ENCODE measurements at regions not wholly inside any gene's neighbourhood (a gene's known extent, or its start where the extent isn't known, plus 50 kb on each side); places are given as distances from the start of the nearest gene placed in this dataset.

DNA sequence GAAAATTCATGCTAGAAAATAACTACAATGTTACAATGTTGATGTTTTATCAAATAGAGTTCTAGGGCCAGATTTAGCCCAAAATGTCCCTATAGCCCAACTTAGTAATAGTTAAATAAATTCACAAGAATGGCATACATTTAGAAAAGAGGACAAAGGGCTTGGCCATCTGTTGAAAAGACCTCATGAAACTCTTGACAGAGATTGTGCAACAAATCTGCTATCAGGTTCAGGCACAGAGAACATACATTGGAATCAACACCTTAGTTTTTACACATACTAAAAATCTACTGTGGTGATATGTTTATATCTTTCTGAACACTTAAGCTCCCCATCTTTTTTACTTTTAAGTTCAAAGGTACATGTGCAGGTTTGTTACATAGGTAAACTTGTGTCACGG is 298.3 kb upstream of the DACH1 start:
- DNase-seq (ENCODE audit: low read depth) = no peak

DNA sequence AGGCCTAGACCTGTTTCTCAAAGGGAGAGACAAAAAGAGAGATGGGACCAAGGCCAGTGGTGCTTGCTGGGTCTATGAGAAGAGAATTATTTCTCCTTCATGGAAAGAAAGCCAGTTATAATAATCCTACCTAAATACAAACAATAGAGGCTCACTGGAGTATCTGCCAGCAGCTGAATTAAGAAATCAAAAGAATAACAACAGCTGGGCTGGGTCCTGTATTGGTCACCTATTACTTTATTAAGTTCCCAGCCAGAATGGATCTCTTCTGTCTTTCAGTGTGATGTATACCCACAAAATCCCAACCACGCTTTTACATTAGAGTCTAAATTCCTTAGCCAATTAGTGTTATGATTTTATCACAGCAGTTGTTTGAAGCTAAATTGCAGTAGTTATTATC is 297.8 kb upstream of the DACH1 start:
- DNase-seq (ENCODE audit: low read depth) = no peak

DNA sequence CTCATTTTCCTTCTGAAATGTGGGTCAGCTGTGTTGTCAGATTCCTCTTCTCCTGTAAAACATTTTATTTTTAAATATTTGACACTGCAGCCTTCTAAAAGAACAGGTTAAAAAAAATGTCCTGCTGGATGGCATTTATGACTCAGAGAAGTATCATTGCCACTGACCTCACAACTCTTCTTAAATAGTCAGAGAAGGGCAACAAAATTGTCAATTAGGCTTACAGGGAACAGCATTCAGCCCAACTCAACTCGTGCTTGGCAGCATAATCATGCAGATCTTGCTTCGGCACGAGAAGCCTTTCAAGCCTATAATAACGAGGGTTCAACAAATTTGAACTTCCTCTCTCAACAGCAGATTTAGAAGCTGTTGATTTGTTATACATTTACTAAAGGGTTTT is 296.7 kb upstream of the DACH1 start:
- no peak for DNase-seq (ENCODE audit: low read depth)

DNA sequence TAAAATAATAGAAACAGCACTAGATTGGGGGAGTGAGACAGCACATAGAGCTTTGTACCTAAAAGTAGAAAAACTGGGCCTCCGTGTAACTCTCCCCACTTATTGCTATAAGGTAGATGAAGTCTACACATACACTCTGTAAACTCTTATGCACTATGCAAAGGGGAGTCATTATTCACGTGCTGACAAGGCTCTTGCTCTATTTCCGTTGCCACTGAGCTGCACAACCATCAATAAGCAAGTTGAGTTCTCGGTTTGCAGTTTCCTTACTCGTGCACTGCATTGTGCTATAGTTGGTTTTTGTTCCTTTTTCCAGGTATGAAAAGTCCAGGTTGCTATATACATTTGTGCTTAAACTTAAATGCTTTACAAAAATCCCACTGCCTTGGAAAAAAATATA is 294.0 kb upstream of the DACH1 start:
- no peak for DNase-seq (ENCODE audit: low read depth)

DNA sequence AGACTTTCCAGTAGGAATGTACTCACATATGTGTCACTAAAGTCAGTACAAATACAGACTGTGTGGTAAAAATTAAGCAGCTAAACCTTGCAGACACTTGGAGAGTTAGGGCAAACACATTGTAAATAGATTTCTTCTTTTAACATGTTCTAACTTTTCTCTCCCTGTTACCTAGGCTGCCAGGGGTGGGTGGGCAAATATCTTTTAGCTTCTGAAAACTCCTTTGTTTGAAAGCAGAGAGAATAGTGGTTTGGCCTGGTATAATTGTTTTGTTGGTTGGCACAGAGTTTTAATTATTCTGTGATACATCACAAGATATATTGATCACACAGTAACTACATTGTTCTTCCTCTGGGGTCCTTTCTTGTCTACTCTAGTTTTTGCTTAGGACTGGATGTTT is 289.8 kb upstream of the DACH1 start:
- DNase-seq (ENCODE audit: low read depth) = no peak

DNA sequence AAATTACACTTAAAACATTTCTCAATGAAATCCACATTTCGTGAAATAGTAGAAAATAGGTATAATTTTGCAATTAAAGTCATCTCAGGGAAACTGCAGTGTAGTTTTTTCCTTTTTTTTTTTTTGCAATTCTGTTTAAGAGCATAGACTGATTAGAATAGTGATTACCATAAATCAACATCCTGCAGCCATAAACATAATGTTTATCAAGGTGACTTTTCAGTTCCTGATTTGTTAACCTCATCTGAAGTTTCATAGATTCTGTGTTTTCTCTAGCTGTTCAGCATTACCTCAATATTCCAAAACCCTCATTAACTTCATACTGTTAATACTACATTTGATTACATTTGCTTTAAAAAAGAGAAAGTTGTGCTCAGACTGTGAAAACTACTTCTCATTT is 286.3 kb upstream of the DACH1 start:
- DNase-seq (ENCODE audit: low read depth) = no peak

DNA sequence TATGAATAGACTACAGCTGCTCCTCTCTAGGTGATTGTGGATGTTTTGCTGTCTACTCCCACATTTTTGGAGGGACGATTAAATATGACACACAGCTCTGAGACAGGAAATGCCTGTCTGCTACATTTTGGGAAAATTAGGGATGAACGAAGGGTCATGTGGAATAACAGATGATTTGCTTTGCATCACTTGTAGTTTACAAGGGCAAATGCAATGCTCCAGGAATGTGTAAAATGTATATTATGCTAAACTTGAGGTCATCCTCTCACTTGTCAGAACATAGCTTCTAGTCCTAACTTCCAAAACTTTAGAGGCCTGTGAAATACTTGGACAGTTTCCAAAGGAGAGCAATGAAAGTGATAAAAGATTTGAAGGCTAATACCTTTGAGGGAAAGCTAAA is 284.2 kb upstream of the DACH1 start:
- no peak for DNase-seq (ENCODE audit: low read depth)

DNA sequence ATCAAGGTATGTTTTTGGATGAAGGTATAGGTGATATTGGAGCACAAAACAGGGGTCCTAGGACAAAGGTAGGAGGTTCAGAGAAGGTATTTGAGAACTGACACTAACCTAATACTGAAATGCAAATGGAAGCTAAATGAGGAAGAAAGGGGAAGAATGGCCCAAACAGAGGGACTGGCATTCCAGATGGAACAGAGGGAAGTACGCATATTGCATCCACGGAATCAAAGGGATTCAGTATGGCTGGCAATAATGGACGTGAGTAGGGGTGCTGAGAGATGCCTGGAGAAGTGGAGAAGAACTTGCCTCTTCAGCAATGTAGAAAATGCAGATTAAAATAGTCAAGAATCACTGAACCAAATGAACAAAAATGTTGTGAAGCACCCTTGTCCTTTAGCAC is 283.5 kb upstream of the DACH1 start:
- DNase-seq (ENCODE audit: low read depth) = no peak

DNA sequence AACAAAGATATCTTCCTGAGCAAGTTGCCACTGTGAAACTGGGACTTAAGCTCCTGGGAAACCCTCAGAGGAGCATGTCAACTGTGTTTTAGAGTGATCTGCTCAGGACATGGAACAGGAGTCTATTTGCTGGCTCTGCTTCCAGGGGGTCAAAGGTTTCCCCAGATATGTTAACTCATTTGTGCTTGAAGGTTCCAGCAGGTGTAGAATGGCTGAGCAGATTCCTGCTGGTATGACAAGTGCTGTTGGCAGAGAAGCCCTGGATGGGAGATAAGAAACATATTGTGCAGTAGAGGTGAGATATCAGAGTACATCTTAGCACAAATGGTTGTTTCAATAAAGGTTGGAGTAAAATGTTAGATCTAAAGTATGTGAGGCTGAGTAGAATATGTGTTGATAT is 282.7 kb upstream of the DACH1 start:
- no peak for DNase-seq (ENCODE audit: low read depth)

DNA sequence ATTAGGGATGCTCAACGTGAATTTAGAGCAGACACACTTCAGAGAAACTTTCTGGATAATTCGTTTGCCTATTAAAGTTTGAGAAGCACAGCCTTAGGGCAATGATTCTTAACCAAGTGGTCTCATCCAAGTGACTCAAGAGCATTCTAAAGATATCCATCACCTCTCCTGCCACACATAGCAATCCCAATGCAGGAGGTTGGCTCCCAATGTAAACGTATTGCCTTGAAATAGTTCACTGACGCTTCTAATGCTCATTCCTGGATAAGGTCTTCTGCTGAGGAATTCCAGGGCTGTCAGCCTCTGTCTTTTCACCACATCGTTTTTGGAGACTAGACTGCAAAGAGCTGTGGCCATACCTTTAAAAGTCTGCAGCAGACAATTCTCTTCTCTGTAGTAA is 279.8 kb upstream of the DACH1 start:
- no peak for DNase-seq (ENCODE audit: low read depth)

DNA sequence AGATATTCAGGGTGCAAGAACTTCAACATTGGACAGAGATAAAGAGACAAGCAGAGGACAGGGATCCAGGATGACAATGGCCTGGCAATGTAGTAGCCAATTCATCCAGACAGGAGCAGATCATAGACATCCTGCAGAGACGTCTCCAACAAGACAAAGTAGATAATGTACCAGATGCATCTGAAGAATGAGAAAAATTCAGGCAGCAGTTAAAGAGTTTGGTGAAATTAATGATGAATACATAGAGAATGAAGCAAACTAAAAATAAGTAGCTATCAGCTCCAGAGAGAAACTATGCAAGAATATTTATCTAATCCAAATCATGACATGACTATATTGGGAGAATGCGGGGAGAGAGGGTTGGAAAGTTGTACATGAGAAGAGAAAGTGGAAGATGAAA is 278.4 kb upstream of the DACH1 start:
- DNase-seq (ENCODE audit: low read depth) = no peak

DNA sequence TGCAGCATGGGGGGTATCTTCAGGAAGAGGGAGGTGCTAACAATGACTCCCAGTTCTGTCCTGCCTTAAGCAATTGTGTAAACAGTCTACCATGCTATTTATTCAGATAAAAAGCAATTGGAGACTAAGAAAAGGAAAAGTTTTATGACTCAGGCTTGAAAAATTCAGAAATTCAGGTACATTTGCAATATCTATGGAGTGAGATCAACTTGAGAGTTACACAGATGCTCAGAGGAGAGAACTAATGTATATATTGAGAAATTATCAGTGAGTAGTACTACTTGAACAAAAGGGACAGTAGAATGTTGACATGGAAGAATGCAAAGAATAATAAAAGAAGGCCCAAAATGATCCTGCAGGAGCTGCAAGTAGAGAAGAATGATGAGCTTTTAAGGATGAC is 277.6 kb upstream of the DACH1 start:
- DNase-seq (ENCODE audit: low read depth) = no peak

DNA sequence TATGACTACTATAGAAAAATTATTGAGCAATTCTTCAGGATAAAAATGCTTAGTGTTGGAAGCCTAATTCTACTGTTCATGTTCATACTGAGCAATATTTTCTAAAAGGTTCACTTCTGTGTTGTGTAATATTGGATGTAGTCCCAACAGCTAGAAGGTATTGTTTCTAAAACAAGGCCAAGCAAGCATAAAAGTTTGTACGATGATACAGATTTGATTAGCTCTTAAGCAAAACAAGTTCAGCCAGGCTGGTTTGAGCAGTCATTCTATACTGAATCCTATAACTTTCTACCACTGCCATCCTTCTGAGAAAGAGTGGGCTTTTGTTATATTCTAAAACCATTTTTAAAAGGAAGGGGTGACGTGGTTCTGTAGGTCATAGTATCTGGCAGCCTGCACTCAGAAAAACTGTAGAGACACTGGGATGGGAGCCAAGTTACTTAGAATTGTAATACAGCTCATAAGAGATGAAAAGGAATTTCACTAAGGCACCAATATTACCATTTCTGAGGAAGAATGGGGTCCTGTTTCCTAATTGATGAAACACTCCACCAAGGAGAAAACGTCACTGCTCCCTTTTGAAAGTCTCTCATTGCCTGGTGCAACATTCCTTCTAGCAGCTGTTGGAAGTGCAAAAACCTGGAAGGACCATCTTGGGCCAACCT is 275.0 kb upstream of the DACH1 start:
- no peak for DNase-seq (ENCODE audit: low read depth)

DNA sequence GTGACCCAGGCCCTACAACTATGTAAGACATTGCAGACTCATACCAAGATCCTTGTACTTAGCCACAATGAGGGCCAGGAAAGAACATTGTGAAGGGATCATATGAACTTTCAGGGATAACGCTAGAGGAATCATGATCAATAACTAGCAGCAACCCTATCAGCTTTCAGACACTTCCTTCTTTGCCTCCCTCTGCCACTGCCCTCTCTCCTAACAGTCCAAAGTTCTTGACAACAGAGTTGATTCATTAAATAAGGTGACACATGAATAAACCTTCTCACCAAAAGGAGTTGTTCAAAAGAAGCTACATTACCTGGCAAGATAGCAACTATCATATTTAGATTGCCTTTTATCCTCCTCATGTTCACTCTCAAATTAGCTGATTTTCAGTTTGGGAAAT is 272.2 kb upstream of the DACH1 start:
- no peak for DNase-seq (ENCODE audit: low read depth)

DNA sequence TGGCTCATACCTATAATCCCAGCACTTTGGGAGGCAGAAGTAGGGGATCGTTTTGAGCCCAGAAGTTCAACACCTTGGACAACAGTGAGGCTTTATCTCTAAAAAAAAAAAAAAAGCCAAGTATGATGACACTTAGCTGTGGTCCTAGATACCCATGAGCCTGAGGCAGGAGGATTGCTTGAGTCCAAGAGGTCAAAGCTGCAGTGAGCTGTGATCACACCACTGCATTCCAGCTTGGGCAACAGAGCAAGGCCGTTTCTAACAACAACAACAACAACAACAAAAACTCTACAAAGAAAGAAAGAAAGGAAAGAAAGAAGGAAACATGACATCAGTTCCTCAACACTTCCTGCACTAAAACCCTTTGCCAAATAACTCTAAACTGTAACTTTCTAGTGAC is 265.1 kb upstream of the DACH1 start:
- no peak for DNase-seq (ENCODE audit: low read depth)

DNA sequence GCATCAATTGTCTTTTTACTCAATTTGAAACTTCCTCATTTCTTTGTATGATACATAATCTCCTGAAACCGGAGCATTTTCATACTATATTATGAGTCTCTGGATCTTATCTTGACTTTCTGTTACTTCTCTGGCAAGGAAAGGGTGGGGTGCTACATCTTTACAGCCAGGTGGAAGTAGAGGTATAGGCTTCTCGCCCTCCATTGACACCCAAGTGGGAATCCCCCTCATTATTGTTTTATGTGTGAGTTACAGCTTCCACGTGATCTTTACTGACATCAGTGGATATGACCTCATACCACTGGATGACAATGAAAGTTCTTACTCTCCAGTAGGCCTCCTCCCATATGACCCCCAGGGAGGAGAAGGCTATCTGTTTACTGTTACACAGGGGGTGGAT is 262.1 kb upstream of the DACH1 start:
- DNase-seq (ENCODE audit: low read depth) = no peak

DNA sequence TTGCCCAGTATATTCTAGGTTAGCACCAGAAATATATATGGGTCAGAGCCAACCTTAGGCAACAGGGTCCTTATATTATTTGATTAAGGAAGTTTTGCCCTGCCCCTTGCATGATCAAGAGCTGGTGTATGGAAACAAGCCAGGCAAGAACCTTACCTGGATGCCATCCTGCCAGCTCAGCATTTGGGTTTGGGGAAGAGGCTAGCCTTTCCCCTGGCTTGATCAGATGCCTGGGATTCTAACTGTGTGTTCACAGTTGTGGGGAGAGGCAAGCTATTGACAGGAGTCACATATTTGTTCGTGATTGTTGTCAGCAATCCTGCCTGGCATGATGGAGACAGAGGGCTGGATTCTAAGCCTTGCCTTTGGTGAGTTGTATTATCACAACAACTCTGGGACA is 260.0 kb upstream of the DACH1 start:
- no peak for DNase-seq (ENCODE audit: low read depth)

DNA sequence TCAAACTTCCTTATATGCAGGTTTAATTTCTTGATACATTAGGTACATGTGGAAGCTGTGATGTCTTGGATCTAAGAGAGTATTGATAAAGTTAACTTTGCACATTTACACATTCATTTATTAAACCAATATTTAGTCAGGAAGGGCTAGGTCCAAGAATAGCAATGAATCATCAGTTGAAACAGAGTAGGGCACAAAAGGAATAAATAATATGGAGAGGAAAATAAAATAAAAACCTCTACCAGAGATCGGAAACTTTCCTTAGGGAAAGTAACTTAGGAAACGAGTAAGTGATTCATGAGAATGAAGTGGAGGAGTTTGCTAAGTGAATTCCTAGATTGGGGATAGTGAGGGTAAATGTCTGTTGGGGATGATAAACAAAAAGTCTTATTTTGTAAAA is 259.4 kb upstream of the DACH1 start:
- no peak for DNase-seq (ENCODE audit: low read depth)

DNA sequence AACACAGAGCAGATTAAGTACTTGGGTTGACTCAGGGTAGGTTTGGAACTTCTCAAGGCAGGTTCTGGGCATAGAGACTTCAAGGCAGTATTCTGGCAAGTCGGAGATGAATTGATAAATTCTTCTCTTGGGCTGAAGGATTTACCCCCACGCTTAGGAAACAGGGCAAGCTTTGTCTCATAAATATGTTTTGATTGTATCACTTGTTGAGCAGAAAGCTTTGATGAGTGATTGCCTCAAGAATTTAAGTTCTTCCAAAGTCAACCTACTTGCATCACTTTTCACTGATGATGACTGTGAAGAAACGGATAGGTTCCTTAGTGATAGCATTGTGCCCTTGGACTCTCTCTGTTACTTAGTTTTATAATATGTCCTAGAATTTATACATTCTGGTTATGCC is 258.6 kb upstream of the DACH1 start:
- DNase-seq (ENCODE audit: low read depth) = no peak

DNA sequence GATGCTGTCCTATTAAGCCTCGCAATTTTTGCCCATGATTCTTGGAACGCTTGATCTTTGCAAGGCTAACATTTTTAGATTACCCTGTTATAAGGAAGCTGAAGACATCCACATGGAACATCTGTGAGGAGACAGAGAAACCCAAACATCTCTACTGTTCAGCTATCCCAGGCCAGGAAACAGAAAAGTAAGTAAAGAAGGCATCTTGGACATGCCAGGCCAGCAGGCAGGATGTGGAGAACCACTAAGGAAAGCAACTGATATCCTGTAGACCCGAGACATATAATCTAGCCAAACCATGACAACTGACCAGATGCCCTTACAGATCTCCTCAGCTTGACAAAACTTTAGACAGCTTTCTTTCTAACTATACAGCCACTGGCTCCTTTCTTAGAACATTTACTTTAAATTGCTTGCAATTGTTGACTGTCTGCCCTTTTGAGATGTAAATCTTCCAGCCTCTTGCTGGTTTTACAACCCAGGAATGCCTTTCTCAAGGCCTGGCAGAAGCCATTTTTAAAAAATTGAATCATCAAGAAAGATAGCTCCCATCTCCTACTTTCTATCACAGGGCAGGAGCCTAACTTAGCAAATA is 255.8 kb upstream of the DACH1 start:
- DNase-seq (ENCODE audit: low read depth) = no peak

DNA sequence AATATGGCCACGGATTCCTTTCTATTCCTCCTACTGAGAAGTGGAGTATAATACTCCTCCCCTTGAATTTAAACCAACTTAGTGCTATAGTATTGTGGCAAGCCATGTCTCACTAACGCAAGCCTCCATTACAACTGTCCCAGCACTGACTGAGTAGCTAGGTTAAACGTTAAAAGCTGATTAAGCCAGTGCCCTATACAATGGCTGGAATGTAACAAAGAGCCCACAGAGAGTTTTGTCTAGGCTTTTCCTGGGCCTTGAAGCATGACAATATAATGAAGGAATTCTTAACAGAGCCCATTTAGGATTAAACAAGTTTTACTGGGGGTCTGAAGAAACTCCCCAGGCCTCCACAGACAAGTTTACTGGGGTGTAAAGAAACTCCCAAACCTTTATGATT is 254.5 kb upstream of the DACH1 start:
- no peak for DNase-seq (ENCODE audit: low read depth)

DNA sequence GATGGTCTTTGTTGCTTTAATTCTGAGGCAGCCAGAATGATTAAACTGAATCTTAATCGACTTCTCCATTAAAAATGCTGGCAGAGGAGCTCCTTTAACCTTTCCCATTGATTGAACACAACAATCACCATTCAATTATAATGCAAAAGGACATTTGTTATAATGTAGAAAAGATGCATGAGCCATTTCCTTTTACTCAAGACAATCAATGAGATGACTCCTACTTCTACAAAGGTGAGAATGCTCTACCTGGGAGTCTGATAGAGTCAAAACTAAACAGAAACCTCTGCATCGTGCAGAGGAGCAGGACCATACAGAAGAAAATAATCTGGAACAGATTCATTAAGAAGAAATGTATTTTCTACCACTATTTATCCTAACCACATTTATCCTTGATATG is 253.6 kb upstream of the DACH1 start:
- no peak for DNase-seq (ENCODE audit: low read depth)

DNA sequence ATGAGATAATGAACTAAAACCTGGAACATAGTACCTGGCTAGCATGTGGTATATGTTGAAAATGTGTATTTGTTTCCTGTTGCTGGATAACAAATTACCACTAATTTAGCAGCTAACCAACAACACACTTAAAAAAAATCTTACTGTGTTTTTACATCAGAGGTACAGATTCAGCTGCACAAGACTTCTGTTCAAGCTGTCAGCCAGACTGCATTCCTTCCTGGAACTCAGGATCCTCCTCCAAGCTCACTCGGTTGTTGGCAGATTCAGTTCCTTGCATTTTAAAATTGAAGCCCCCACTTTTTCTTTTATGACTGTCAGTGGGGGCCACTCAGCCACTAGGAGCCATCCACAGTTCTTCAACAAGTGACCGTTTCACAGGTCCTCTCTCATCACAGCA is 246.9 kb upstream of the DACH1 start:
- no peak for DNase-seq (ENCODE audit: low read depth)

DNA sequence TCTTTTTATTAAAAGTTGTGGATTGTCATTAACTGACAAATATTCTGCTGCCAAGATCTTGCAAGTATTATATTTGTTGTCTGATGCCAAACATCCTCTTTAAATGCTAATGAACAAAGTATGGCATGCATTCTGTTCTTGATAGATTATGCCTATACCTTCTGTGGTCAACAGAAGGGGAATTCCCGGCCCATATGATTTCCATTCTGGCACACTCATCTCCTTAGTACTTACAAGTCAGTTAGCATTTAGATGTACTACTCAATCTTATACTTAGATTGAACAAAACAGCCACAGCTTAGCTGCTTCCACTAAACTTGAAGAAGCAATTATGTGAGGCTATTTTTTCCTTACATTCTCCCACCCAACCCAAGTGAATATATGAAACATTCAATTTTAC is 246.1 kb upstream of the DACH1 start:
- DNase-seq (ENCODE audit: low read depth) = no peak

DNA sequence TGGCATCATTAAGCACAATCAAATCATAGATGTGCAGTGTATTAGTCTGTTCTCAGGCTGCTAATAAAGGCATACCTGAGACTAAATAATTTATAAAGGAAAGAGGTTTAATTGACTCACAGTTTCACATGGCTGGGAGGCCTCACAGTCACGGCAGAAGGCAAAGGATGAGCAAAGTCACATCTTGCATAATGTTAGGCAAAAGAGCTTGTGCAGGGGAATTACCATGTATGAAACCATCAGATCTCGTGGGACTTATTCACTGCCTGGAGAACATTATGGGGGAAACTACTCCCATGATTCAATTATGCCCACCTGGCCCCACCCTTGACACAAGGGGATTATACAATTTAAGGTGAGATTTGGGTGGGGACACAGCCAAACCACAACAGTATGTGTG is 245.2 kb upstream of the DACH1 start:
- no peak for DNase-seq (ENCODE audit: low read depth)

Data from activated T-cell treated with anti-CD3 and anti-CD28 coated beads for 24 hours (primary cell).